ENCODE measurements at regions not wholly inside any gene's neighbourhood (a gene's known extent, or its start where the extent isn't known, plus 50 kb on each side); places are given as distances from the start of the nearest gene placed in this dataset.

DNA sequence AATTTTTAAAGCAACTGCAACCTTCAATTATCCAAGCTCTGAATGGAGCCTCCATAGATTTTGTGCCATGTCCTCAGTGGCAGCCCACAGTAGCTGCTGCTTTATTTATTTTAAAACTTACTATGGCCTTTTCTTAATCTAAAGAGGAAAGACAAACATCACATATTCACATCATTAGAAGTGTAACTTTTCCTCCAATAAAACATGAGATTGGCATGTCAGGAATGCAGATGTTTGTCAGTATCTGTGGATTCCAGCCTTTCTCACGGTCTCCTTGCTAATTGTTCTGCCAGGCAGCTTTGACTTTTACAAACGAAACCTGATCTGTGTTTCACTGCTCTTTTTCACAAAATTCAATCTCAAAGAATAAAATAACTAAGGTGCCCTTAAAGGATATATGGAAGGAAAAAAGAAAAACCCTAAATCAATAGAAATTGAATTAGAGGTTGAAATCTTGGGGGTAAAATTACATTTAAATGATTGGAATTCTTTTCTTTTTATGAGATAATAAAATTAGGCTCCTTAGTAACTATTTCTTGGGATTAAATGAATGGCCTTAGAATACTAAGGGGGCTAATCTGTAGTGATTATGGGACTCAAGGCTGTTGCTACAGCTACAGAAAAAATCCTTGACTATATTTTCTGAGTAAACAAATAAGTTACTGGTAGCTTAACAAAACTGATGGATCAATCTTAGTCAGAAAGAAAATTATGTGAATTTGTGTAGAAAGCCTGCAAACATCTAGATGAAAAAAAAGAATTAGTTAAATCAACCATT is 151.3 kb downstream of the RTL9 start:
- TF ChIP-seq, protein P1, sequence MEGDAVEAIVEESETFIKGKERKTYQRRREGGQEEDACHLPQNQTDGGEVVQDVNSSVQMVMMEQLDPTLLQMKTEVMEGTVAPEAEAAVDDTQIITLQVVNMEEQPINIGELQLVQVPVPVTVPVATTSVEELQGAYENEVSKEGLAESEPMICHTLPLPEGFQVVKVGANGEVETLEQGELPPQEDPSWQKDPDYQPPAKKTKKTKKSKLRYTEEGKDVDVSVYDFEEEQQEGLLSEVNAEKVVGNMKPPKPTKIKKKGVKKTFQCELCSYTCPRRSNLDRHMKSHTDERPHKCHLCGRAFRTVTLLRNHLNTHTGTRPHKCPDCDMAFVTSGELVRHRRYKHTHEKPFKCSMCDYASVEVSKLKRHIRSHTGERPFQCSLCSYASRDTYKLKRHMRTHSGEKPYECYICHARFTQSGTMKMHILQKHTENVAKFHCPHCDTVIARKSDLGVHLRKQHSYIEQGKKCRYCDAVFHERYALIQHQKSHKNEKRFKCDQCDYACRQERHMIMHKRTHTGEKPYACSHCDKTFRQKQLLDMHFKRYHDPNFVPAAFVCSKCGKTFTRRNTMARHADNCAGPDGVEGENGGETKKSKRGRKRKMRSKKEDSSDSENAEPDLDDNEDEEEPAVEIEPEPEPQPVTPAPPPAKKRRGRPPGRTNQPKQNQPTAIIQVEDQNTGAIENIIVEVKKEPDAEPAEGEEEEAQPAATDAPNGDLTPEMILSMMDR (IDR thresholded peaks at IDR 0.05) = no peak
- no peak for TF ChIP-seq POLR2A (IDR thresholded peaks at IDR 0.05)

All from right lobe of liver (tissue), 4 donors.